ENCODE measurements at regions not wholly inside any gene's neighbourhood (a gene's known extent, or its start where the extent isn't known, plus 50 kb on each side); places are given as distances from the start of the nearest gene placed in this dataset.

GRCh38 chr16:51402785-51403184 lies 251.7 kb upstream of the SALL1 start:
- DNase-seq, result no peak

GRCh38 chr16:51402298-51402697 lies 251.2 kb upstream of the SALL1 start:
- DNase-seq, result no peak

DNA sequence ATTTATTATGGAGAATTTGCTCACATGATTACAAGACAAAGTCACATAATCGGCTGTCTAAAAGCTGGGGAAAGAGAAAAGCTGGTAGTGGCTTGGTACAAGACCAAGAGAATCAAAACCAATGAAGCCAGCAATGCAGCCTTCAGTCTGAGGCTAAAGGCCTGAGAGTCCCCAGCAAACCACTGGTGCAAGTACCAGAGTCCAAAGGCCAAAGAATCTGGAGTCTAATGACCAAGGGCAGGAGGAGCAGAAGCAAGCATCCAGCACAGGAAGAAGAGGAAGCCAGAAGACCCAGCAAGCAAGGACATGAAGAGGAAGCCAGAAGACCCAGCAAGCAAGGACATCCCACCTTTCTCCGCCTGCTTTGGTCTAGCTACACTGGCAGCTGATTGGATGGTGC lies 250.6 kb upstream of the SALL1 start:
- DNase-seq, result no peak

GRCh38 chr16:51399908-51400670 lies 249.0 kb upstream of the SALL1 start:
- DNase-seq, result no peak

DNA sequence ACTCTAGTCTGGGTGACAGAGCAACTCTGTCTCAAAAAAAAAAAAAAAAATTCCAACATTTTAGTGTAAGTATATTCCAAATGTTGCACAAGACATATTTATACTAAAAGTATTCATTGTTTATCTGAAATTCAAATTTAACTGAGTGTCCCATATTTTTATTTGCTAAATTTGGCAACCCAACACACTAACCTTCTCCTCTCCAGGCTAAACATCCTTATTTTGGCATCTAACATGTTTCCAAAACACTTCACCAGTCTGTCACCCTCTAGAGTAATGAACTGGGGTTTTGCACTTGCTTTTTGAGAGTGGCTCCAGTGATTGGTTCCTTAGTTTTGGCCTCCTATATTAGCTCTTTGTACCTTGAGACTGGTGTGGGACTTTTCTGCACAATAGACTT lies 243.4 kb upstream of the SALL1 start:
- no peak for DNase-seq

GRCh38 chr16:51393381-51394005 lies 242.4 kb upstream of the SALL1 start:
- no peak for DNase-seq

- DNase-seq, result no peak
Observed at GRCh38 chr16:51392521-51393187, 241.6 kb upstream of the SALL1 start.

DNA sequence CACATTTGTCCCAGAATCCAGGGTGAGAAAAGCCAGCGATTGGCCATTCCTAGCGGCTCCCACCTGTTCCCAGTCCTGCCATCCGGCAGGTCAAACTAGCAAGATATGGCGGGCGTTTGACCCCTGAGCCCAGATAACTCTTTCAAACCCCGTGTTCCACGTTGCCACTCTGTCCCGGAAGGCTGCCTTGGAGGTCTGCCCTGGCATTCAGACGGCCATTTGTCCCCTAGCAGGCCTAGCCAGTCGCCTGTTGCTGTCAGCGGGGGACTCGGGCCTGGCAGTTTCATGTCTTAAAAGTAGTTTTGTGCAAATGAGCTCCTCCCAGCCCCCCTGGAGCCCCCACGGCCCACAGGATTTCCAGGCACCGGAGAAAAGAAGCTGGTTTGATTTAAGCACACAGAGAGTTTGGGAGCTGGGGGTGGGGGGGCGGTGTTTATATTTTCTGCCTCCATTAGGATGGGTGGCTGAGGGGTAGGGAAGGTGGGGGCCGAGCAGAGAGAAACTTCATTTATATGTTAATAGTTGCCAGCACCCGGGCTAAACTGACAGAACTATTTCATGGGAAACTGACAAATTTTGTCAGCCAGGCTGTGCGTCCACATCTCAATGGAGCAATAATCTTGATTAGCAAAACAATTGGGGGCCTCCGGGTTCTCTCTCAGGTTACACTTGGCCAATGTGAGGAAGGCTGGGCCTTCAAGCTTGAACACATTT lies 240.9 kb upstream of the SALL1 start:
- no peak for DNase-seq

- DNase-seq, result no peak
Observed at GRCh38 chr16:51390877-51391276, 239.8 kb upstream of the SALL1 start.

GRCh38 chr16:51389881-51390280 lies 238.8 kb upstream of the SALL1 start:
- DNase-seq, result no peak

DNA sequence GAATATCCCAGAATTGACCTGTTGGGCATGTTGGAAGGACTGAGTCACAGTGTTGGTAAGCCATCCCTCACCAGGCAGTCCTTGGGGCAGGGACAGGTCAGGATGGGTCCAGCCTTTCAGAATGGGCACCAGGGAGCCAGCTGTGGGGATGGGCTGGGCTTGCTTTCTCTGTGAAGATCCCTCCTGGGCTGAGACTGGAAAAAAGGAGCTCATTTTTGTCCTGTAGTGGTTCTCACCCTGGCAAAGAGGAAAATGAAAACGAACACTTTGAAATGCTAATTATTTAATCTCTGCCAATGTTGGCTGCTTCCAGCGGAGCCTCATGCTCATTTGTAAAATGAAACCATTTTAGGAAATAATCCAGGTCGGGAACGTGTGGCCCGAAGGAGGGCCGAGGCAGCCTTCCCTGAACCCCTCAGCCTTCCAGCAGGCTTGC lies 237.5 kb upstream of the SALL1 start:
- peak; percentile 24 for DNase-seq

- DNase-seq, result no peak
Observed at GRCh38 chr16:51383909-51384308, 232.8 kb upstream of the SALL1 start.

DNA sequence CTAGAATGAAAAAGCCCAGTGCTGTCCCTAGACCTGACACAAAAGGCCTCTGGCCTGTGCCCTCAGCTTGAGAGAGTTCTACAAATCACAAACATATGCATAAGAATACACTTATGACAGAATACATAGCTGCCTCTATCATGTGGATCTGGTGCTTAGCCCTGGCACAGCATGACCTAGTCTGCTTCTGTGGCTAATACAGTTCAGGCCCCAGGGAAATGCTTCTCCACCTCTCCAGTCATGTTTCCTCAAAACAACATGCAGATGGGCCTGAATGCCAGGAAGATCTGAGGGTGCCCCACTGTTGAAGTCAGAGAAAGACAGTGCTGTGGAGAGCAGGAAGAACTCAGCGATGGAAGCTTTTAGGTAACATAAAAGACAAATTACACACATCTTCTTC lies 231.9 kb upstream of the SALL1 start:
- DNase-seq, result no peak

DNA sequence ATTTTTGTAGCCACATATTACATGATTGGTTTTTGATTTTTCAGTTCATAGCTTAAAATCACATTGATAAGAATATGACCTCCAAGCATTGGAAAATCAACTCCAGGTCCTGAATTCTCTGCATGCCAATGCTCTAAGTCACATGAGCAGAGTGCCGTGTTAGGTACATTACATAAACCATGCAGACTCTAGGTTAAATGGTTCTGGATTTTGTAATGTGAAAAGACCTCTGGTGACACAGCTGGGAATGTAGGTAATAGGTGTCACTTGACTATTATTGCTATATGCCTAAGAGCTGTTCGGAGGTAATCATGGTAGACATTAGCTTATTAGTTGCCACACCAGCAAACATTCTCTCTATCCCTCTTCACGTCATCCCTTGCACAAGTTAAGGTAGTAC lies 231.1 kb upstream of the SALL1 start:
- DNase-seq, result no peak

- no peak for DNase-seq
Observed at GRCh38 chr16:51376080-51376479, 225.0 kb upstream of the SALL1 start.

- DNase-seq, result no peak
Observed at GRCh38 chr16:51374790-51375189, 223.7 kb upstream of the SALL1 start.

- DNase-seq, result no peak
Observed at GRCh38 chr16:51374346-51374745, 223.3 kb upstream of the SALL1 start.

- no peak for DNase-seq
Observed at GRCh38 chr16:51365715-51366114, 214.6 kb upstream of the SALL1 start.

DNA sequence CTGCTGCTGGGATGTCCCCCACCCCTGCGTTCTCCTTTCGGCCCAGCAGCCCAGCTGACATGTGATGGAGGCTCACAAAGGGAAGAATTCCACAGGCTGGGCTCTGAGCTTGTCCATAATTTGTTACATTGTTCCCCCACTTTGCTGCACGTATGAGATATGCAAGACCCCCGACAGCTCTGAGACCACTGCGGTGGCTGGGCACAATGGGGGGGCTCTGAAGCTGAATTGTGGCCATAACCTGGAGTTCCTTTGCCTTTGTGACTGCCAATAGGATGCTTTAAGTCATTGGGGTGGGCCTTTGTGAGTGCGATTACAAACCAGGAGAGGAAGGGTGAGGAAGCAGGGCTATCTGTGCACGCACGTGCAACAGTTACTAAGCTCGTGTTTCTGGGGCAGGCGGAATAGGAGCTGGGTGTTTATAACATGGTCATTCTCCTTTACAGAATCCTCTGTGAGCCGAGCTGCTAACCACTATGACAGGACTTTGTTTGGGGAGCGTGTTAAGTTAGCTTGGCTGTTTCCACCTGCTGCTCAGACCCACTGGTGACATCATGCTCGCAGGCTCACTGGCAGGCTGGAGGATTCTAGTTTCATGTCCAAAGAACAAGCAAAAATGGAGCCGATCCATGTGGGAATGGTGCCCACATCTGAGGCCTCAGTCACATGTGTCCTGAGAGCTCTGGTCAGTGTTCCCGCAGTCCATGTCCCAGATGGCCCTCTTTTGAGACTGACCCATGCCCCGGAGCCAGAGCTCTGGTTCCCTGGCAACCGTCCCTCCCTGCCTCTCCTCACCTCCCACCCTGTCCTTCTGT lies 208.3 kb upstream of the SALL1 start:
- DNase-seq, result peak; percentile 78

- no peak for DNase-seq
Observed at GRCh38 chr16:51357839-51358238, 206.8 kb upstream of the SALL1 start.

GRCh38 chr16:51355875-51356274 lies 204.8 kb upstream of the SALL1 start:
- DNase-seq, result no peak

GRCh38 chr16:51355195-51355594 lies 204.1 kb upstream of the SALL1 start:
- DNase-seq, result no peak

DNA sequence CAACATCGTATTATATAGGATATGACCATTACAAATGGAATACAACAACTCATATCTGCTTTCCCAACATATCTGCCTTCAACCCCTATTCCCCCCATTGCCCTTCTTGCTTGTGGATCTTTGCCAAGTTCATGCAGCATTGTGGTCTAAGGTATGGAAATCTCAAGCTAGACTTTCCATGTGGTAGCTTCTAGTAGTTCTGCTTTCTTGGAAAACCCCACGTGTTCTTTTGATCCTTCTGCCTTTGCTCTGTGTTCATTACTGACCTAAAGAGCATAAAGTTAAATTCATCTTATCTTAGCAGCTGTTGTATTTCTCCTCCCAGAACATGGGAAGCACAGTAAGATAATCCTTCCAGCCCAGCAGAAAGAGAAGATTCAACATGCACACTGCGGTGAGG lies 202.0 kb upstream of the SALL1 start:
- no peak for DNase-seq
